IPS DF 4.7 (cell line): ENCODE measurements at regions not wholly inside any gene's neighbourhood (a gene's known extent, or its start where the extent isn't known, plus 50 kb on each side); places are given as distances from the start of the nearest gene placed in this dataset.

ENCODE experiments used
- DNase-seq: peaks from one replicate; pipeline ENCODE4 v3.0.0-alpha.2; 2013; ENCODE audit warnings: low spot score; ENCODE audit errors: extremely low read depth

- no peak for DNase-seq
Observed at GRCh38 chr3:160169139-160169976, 55.9 kb upstream of the C3orf80 start.

GRCh38 chr3:160170409-160171370, 54.5 kb upstream of the C3orf80 start:
- no peak for DNase-seq

GRCh38 chr3:160171813-160172212, 53.4 kb upstream of the C3orf80 start:
- no peak for DNase-seq

DNA sequence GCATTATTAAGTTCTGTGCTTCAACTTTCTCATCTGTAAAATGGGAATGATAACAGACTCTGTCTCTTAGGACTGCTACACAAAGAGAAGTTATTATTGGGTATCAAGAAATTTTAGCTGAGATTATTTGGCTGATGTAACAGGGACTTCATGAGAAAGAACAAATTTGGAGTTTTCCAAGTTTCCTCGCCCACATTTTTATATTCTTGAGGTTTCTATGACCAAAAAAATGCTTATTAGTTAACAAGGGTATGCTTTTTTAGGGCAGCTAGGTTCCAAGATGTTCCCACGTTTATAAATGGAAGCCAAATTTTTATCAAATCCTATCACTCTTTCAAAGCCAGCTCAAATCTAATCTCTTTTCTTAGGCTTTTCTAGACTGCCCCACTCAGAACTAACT, 50.6 kb upstream of the C3orf80 start:
- no peak for DNase-seq
